Neural cell (in vitro differentiated cells): ENCODE measurements at regions not wholly inside any gene's neighbourhood (a gene's known extent, or its start where the extent isn't known, plus 50 kb on each side); places are given as distances from the start of the nearest gene placed in this dataset.

ENCODE experiments used
- H2AFZ ChIP-seq: fragments of 200-600, 300-800 bp; sonication (generic), shearing (Covaris generic); 2 replicates; pipeline ENCODE4 v1.6.0; 2014; ENCODE audit warnings: low read depth, mild to moderate bottlenecking, antibody characterized with exemption, low read length, moderate library complexity
- H3F3A ChIP-seq: fragments of 200-600 bp; shearing (Covaris generic); 2 replicates; pipeline ENCODE4 v1.6.1; 2016; ENCODE audit warnings: mild to moderate bottlenecking, moderate library complexity, mixed read lengths, antibody characterized with exemption, low read length; ENCODE audit not compliant: insufficient read depth, poor library complexity, severe bottlenecking
- H3K27ac ChIP-seq: fragments of 200-600, 300-800 bp; sonication (generic), shearing (Covaris generic); 2 replicates; pipeline ENCODE4 v1.5.1; 2014; ENCODE audit warnings: mild to moderate bottlenecking, low read length, moderate library complexity
- H3K27me3 ChIP-seq: fragments of 300-800, 200-600 bp; sonication (generic), shearing (Covaris generic); 2 replicates; pipeline ENCODE4 v1.6.0; 2014; ENCODE audit warnings: mild to moderate bottlenecking, low read depth, low read length, moderate library complexity; ENCODE audit not compliant: insufficient read depth
- H3K36me3 ChIP-seq: fragments of 300-800, 200-600 bp; sonication (generic), shearing (Covaris generic); 2 replicates; pipeline ENCODE4 v1.5.1; 2014; ENCODE audit warnings: mild to moderate bottlenecking, antibody characterized with exemption, low read length, moderate library complexity; ENCODE audit not compliant: insufficient read depth
- H3K4me2 ChIP-seq: fragments of 300-800, 200-600 bp; sonication (generic), shearing (Covaris generic); 2 replicates; pipeline ENCODE4 v1.6.0; 2014; ENCODE audit warnings: mild to moderate bottlenecking, low read length
- H3K4me3 ChIP-seq: fragments of 300-800, 200-600 bp; sonication (generic), shearing (Covaris generic); 2 replicates; pipeline ENCODE4 v1.5.1; 2014; ENCODE audit warnings: mild to moderate bottlenecking, low read length, moderate library complexity
- H3K79me2 ChIP-seq: fragments of 200-600 bp; shearing (Covaris generic); replicated peaks from 2 replicates; pipeline ENCODE4 v1.6.0; 2014; ENCODE audit warnings: mild to moderate bottlenecking, low read length, moderate library complexity; ENCODE audit not compliant: insufficient read depth
- H3K9ac ChIP-seq: fragments of 300-800, 200-600 bp; sonication (generic), shearing (Covaris generic); 2 replicates; pipeline ENCODE4 v1.6.1; 2016; ENCODE audit warnings: mild to moderate bottlenecking, low read length, mixed read lengths
- H3K9me2 ChIP-seq: fragments of 200-600 bp; shearing (Covaris generic); 2 replicates; pipeline ENCODE4 v1.6.1; 2016; ENCODE audit warnings: mild to moderate bottlenecking, low read length, mixed read lengths; ENCODE audit not compliant: insufficient read depth
- H3K9me3 ChIP-seq: fragments of 200-600, 300-800 bp; sonication (generic), shearing (Covaris generic); 2 replicates; pipeline ENCODE4 v1.6.1; 2016; ENCODE audit warnings: mild to moderate bottlenecking, mixed run types, low read length, moderate library complexity, mixed read lengths
- H4K20me1 ChIP-seq: fragments of 200-600 bp; shearing (Covaris generic); 2 replicates; pipeline ENCODE4 v1.6.1; 2016; ENCODE audit warnings: mild to moderate bottlenecking, mixed run types; ENCODE audit not compliant: insufficient read depth
- EP300 ChIP-seq: fragments of 450-650 bp; conservative IDR thresholded peaks from 2 replicates; pipeline ENCODE4 v1.6.1; 2014; ENCODE audit warnings: antibody characterized with exemption, mild to moderate bottlenecking, moderate library complexity; ENCODE audit not compliant: poor library complexity, severe bottlenecking
- EZH2 ChIP-seq: fragments of 200-600, 300-800 bp; shearing (Covaris generic), sonication (generic); IDR thresholded peaks from 2 replicates; pipeline ENCODE4 v1.6.1; 2014; ENCODE audit warnings: antibody characterized with exemption, low read length, borderline replicate concordance, mild to moderate bottlenecking; ENCODE audit not compliant: insufficient read depth, poor library complexity, severe bottlenecking
- MXI1 ChIP-seq: fragments of 450-650 bp; conservative IDR thresholded peaks from 2 replicates; pipeline ENCODE4 v1.6.1; 2014; ENCODE audit warnings: antibody characterized with exemption, mild to moderate bottlenecking; ENCODE audit not compliant: poor library complexity, severe bottlenecking
- POLR2AphosphoS5 ChIP-seq: IDR thresholded peaks from 2 replicates; pipeline ENCODE4 v1.6.1; 2012
- RAD21 ChIP-seq: fragments of 450-650 bp; conservative IDR thresholded peaks from 2 replicates; pipeline ENCODE4 v1.6.1; 2014; ENCODE audit warnings: antibody characterized with exemption, mild to moderate bottlenecking, moderate library complexity
- SMC3 ChIP-seq: fragments of 450-650 bp; conservative IDR thresholded peaks from 2 replicates; pipeline ENCODE4 v1.6.1; 2014; ENCODE audit warnings: antibody characterized with exemption, mild to moderate bottlenecking, moderate library complexity; ENCODE audit not compliant: poor library complexity
- TAF1 ChIP-seq: IDR thresholded peaks from 2 replicates; pipeline ENCODE4 v1.6.1; 2012; ENCODE audit warnings: low read depth
- TF ChIP-seq, protein P1 (sequence below): IDR thresholded peaks from 2 replicates; pipeline ENCODE4 v1.6.1; 2012; ENCODE audit warnings: borderline replicate concordance
- TF ChIP-seq, protein P2 (sequence below): fragments of 450-650 bp; IDR thresholded peaks from 2 replicates; pipeline ENCODE4 v1.5.1; 2014; ENCODE audit warnings: antibody characterized with exemption, mild to moderate bottlenecking, moderate library complexity; ENCODE audit not compliant: poor library complexity, severe bottlenecking

DNA sequence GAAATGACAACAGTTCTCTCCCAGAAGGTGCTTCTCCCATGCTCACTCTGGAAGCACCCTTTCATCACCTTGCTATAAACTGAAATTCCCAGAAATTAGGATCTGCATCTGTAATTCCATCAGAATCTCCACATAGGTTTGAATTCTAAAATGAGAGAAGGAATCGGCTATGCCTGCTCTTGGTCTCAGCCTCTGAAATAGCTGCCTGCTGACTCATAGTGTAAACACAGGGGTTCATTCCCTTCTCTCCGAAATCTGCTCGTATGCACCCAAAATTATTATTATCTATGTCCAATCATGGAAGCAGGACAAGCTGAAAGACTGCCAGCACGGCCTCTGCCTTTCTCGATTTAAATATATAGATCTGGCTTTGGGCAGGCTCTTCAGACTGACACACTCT, 74.6 kb upstream of the TAB2 start:
- no peaks in the 10 kb centered on the region for H3F3A ChIP-seq
- H4K20me1 ChIP-seq: no peaks in the 10 kb centered on the region
- TF ChIP-seq, protein P1, sequence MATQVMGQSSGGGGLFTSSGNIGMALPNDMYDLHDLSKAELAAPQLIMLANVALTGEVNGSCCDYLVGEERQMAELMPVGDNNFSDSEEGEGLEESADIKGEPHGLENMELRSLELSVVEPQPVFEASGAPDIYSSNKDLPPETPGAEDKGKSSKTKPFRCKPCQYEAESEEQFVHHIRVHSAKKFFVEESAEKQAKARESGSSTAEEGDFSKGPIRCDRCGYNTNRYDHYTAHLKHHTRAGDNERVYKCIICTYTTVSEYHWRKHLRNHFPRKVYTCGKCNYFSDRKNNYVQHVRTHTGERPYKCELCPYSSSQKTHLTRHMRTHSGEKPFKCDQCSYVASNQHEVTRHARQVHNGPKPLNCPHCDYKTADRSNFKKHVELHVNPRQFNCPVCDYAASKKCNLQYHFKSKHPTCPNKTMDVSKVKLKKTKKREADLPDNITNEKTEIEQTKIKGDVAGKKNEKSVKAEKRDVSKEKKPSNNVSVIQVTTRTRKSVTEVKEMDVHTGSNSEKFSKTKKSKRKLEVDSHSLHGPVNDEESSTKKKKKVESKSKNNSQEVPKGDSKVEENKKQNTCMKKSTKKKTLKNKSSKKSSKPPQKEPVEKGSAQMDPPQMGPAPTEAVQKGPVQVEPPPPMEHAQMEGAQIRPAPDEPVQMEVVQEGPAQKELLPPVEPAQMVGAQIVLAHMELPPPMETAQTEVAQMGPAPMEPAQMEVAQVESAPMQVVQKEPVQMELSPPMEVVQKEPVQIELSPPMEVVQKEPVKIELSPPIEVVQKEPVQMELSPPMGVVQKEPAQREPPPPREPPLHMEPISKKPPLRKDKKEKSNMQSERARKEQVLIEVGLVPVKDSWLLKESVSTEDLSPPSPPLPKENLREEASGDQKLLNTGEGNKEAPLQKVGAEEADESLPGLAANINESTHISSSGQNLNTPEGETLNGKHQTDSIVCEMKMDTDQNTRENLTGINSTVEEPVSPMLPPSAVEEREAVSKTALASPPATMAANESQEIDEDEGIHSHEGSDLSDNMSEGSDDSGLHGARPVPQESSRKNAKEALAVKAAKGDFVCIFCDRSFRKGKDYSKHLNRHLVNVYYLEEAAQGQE: no peak
- TF ChIP-seq MXI1 (no peak), EP300 (no peak), TAF1 (no peak), SMC3 (no peak), EZH2 (no peak), POLR2AphosphoS5 (no peak), RAD21 (no peak)
- TF ChIP-seq, protein P2, sequence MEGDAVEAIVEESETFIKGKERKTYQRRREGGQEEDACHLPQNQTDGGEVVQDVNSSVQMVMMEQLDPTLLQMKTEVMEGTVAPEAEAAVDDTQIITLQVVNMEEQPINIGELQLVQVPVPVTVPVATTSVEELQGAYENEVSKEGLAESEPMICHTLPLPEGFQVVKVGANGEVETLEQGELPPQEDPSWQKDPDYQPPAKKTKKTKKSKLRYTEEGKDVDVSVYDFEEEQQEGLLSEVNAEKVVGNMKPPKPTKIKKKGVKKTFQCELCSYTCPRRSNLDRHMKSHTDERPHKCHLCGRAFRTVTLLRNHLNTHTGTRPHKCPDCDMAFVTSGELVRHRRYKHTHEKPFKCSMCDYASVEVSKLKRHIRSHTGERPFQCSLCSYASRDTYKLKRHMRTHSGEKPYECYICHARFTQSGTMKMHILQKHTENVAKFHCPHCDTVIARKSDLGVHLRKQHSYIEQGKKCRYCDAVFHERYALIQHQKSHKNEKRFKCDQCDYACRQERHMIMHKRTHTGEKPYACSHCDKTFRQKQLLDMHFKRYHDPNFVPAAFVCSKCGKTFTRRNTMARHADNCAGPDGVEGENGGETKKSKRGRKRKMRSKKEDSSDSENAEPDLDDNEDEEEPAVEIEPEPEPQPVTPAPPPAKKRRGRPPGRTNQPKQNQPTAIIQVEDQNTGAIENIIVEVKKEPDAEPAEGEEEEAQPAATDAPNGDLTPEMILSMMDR: no peak
- H3K36me3 ChIP-seq: no peaks in the 10 kb centered on the region
- no peak overlapping the region for H2AFZ ChIP-seq
- no peaks in the 10 kb centered on the region for H3K9me3 ChIP-seq
- H3K9ac ChIP-seq: no peak overlapping the region
- no peaks in the 10 kb centered on the region for H3K9me2 ChIP-seq
- no peaks in the 10 kb centered on the region for H3K79me2 ChIP-seq
- no peak overlapping the region for H3K4me3 ChIP-seq
- H3K27ac ChIP-seq: no peak overlapping the region
- no peak overlapping the region for H3K4me2 ChIP-seq
- H3K27me3 ChIP-seq: no peaks in the 10 kb centered on the region

DNA sequence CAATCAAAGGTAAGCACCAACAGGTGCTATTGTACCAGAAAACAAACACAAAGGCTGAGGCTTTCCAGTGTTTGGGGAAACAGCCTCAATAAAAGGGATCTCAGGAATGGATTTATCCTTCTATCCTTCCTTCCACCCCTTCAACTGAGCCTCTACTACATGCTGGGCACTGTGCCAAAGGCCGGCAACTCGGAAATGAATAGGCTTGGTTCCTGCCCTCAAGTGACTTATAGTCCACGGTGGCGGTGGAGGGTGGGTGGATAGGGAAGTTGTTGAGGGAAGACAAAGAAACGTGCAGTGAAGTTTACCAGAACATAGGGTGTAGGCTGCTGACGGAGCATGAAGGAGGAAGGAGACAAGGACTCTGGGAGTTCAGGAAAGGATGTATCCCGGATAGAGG, 73.4 kb upstream of the TAB2 start:
- no peaks in the 10 kb centered on the region for H3K9me2 ChIP-seq
- H3F3A ChIP-seq: no peaks in the 10 kb centered on the region
- no peaks in the 10 kb centered on the region for H3K27me3 ChIP-seq
- no peak overlapping the region for H3K4me2 ChIP-seq
- H3K9ac ChIP-seq: no peak overlapping the region
- no peaks in the 10 kb centered on the region for H3K9me3 ChIP-seq
- no peak overlapping the region for H3K27ac ChIP-seq
- no peaks in the 10 kb centered on the region for H3K36me3 ChIP-seq
- TF ChIP-seq EZH2 (no peak), RAD21 (no peak), POLR2AphosphoS5 (no peak), SMC3 (no peak), MXI1 (no peak), TAF1 (no peak)
- TF ChIP-seq, protein P2: no peak
- TF ChIP-seq, protein P1: no peak
- H3K4me3 ChIP-seq: no peak overlapping the region
- H4K20me1 ChIP-seq: no peaks in the 10 kb centered on the region
- no peak overlapping the region for H2AFZ ChIP-seq
- H3K79me2 ChIP-seq: no peaks in the 10 kb centered on the region
